Skeletal muscle tissue (tissue), 3 donors: ENCODE measurements at regions not wholly inside any gene's neighbourhood (a gene's known extent, or its start where the extent isn't known, plus 50 kb on each side); places are given as distances from the start of the nearest gene placed in this dataset.

Experiments used
- H3K27ac ChIP-seq: one replicate; pipeline ENCODE4 v1.7.0; 2013; ENCODE audit warnings: mild to moderate bottlenecking, low read depth, low read length, inconsistent platforms
- H3K27me3 ChIP-seq, 3 donors: one replicate each; pipeline ENCODE4 v1.7.0; 2013; ENCODE audit warnings: low read length in 3 of 3; ENCODE audit not compliant: control insufficient read depth in 3 of 3, insufficient read depth in 3 of 3
- H3K36me3 ChIP-seq, 3 donors: one replicate each; pipeline ENCODE4 v1.7.0; 2013; ENCODE audit warnings: low read length in 3 of 3; ENCODE audit not compliant: control insufficient read depth in 3 of 3, insufficient read depth in 3 of 3
- H3K4me1 ChIP-seq, 3 donors: one replicate each; pipeline ENCODE4 v1.7.0; 2013; ENCODE audit warnings: low read length in 3 of 3, mild to moderate bottlenecking in 3 of 3; ENCODE audit not compliant: control insufficient read depth in 3 of 3, insufficient read depth in 3 of 3
- H3K4me3 ChIP-seq, 3 donors: one replicate each; pipeline ENCODE4 v1.7.0; 2013; ENCODE audit warnings: low read length in 3 of 3
- H3K9ac ChIP-seq, 3 donors: one replicate each; pipeline ENCODE4 v1.7.0; 2013; ENCODE audit warnings: low read length in 3 of 3, mild to moderate bottlenecking in 3 of 3, moderate library complexity in 2 of 3, low read depth in 1 of 3
- H3K9me3 ChIP-seq, 3 donors: one replicate each; pipeline ENCODE4 v1.7.0; 2013; ENCODE audit warnings: low read length in 3 of 3; ENCODE audit not compliant: control insufficient read depth in 3 of 3
- donor health status: Osteomylitis.

GRCh38 chr13:76621705-76622104, 264.5 kb downstream of the KCTD12 start:
- H3K36me3 ChIP-seq: no peaks in the 10 kb centered on the region
- no peaks in the 10 kb centered on the region for H3K9me3 ChIP-seq
- H3K4me1 ChIP-seq: no peaks in the 10 kb centered on the region
- no peak overlapping the region for H3K9ac ChIP-seq
- no peak overlapping the region for H3K4me3 ChIP-seq
- H3K27ac ChIP-seq: no peak overlapping the region
- no peaks in the 10 kb centered on the region for H3K27me3 ChIP-seq

- no peak overlapping the region for H3K27ac ChIP-seq
- H3K27me3 ChIP-seq: no peaks in the 10 kb centered on the region
- H3K36me3 ChIP-seq: no peaks in the 10 kb centered on the region
- H3K9me3 ChIP-seq: no peaks in the 10 kb centered on the region
- H3K4me1 ChIP-seq: no peaks in the 10 kb centered on the region
- no peak overlapping the region for H3K9ac ChIP-seq
- no peak overlapping the region for H3K4me3 ChIP-seq
These were observed 266.2 kb downstream of the KCTD12 start for GRCh38 chr13:76620036-76620435.

- Histone ChIP-seq H3K27ac (no peak overlapping the region), H3K36me3 (no peaks in the 10 kb centered on the region), H3K4me1 (no peaks in the 10 kb centered on the region), H3K9ac (no peak overlapping the region), H3K4me3 (no peak overlapping the region), H3K9me3 (no peaks in the 10 kb centered on the region), H3K27me3 (no peaks in the 10 kb centered on the region)
These were observed 266.6 kb downstream of the KCTD12 start for GRCh38 chr13:76619631-76620030.

GRCh38 chr13:76610819-76611415, 275.3 kb downstream of the KCTD12 start:
- peaks cover 0 to 5% (median 0%) of the 10 kb centered on the region in 3 donors for H3K4me1 ChIP-seq
- no peak overlapping the region for H3K4me3 ChIP-seq
- no peak overlapping the region for H3K9ac ChIP-seq
- H3K9me3 ChIP-seq: peaks cover 0 to 3% (median 0%) of the 10 kb centered on the region in 3 donors
- H3K36me3 ChIP-seq: no peaks in the 10 kb centered on the region
- no peak overlapping the region for H3K27ac ChIP-seq
- H3K27me3 ChIP-seq: no peaks in the 10 kb centered on the region

- Histone ChIP-seq H3K27ac (no peak overlapping the region), H3K4me3 (no peak overlapping the region), H3K36me3 (no peaks in the 10 kb centered on the region), H3K27me3 (no peaks in the 10 kb centered on the region), H3K9ac (no peak overlapping the region), H3K4me1 (peaks cover 0 to 5% (median 0%) of the 10 kb centered on the region in 3 donors), H3K9me3 (peaks cover 0 to 3% (median 0%) of the 10 kb centered on the region in 3 donors)
These were observed 276.6 kb downstream of the KCTD12 start for GRCh38 chr13:76609643-76610042.

- H3K4me3 ChIP-seq: no peak overlapping the region
- no peak overlapping the region for H3K9ac ChIP-seq
- no peaks in the 10 kb centered on the region for H3K27me3 ChIP-seq
- peaks cover 0 to 5% (median 0%) of the 10 kb centered on the region in 3 donors for H3K4me1 ChIP-seq
- peaks cover 0 to 3% (median 0%) of the 10 kb centered on the region in 3 donors for H3K9me3 ChIP-seq
- H3K36me3 ChIP-seq: no peaks in the 10 kb centered on the region
- H3K27ac ChIP-seq: no peak overlapping the region
These were observed 278.3 kb downstream of the KCTD12 start for GRCh38 chr13:76607866-76608265.

- no peaks in the 10 kb centered on the region for H3K9me3 ChIP-seq
- no peak overlapping the region for H3K27ac ChIP-seq
- no peaks in the 10 kb centered on the region for H3K36me3 ChIP-seq
- H3K9ac ChIP-seq: no peak overlapping the region
- no peaks in the 10 kb centered on the region for H3K27me3 ChIP-seq
- peaks cover 0 to 2% (median 0%) of the 10 kb centered on the region in 3 donors for H3K4me1 ChIP-seq
- H3K4me3 ChIP-seq: no peak overlapping the region
These were observed 286.1 kb downstream of the KCTD12 start for GRCh38 chr13:76600081-76600480.

- Histone ChIP-seq H3K27ac (no peak overlapping the region), H3K4me3 (no peak overlapping the region), H3K9ac (no peak overlapping the region), H3K36me3 (no peaks in the 10 kb centered on the region), H3K9me3 (no peaks in the 10 kb centered on the region), H3K4me1 (peaks cover 0 to 2% (median 0%) of the 10 kb centered on the region in 3 donors), H3K27me3 (no peaks in the 10 kb centered on the region)
These were observed 288.3 kb downstream of the KCTD12 start for GRCh38 chr13:76597868-76598267.

GRCh38 chr13:76596216-76596615, 290.0 kb downstream of the KCTD12 start:
- peaks cover 0 to 2% (median 0%) of the 10 kb centered on the region in 3 donors for H3K4me1 ChIP-seq
- H3K9me3 ChIP-seq: no peaks in the 10 kb centered on the region
- H3K9ac ChIP-seq: no peak overlapping the region
- no peaks in the 10 kb centered on the region for H3K27me3 ChIP-seq
- H3K27ac ChIP-seq: no peak overlapping the region
- no peak overlapping the region for H3K4me3 ChIP-seq
- no peaks in the 10 kb centered on the region for H3K36me3 ChIP-seq

GRCh38 chr13:76594435-76594834, 291.8 kb downstream of the KCTD12 start:
- H3K9ac ChIP-seq: no peak overlapping the region

More at GRCh38 chr13:76594435-76594834, 291.8 kb downstream of the KCTD12 start:
- Histone ChIP-seq H3K9me3 (no peaks in the 10 kb centered on the region), H3K27ac (no peak overlapping the region), H3K4me3 (no peak overlapping the region), H3K27me3 (no peaks in the 10 kb centered on the region), H3K36me3 (no peaks in the 10 kb centered on the region), H3K4me1 (no peaks in the 10 kb centered on the region)
